IPS-18c (cell line): ENCODE measurements at regions not wholly inside any gene's neighbourhood (a gene's known extent, or its start where the extent isn't known, plus 50 kb on each side); places are given as distances from the start of the nearest gene placed in this dataset.
"Not testable (repeated sequence)": the region's sequence is repeated elsewhere in the genome, so short reads cannot be mapped to it uniquely, and the experiment has no call there.

Experiments
- H3K4me3 ChIP-seq: 2 replicates; pipeline ENCODE4 v1.7.0; 2013; ENCODE audit warnings: low read depth, mild to moderate bottlenecking, low read length, moderate library complexity; ENCODE audit not compliant: insufficient read depth
- H3K9me3 ChIP-seq: one replicate; pipeline ENCODE4 v1.6.1; 2013; ENCODE audit warnings: mild to moderate bottlenecking, low read length, moderate library complexity; ENCODE audit not compliant: control insufficient read depth, insufficient read depth

GRCh38 chr10:117751259-117751658 lies 208.7 kb downstream of the EMX2 start:
- Histone ChIP-seq H3K4me3 (no peak overlapping the region), H3K9me3 (no peaks in the 10 kb centered on the region)

- Histone ChIP-seq H3K9me3 (no peaks in the 10 kb centered on the region), H3K4me3 (no peak overlapping the region)
Measured at GRCh38 chr10:117752103-117752502, 209.6 kb downstream of the EMX2 start.

- no peaks in the 10 kb centered on the region for H3K9me3 ChIP-seq
- H3K4me3 ChIP-seq = no peak overlapping the region
Measured at GRCh38 chr10:117754770-117755658, 212.5 kb downstream of the EMX2 start.

- Histone ChIP-seq H3K9me3 (no peaks in the 10 kb centered on the region), H3K4me3 (no peak overlapping the region)
Measured at GRCh38 chr10:117755659-117756014, 213.1 kb downstream of the EMX2 start.

GRCh38 chr10:117757086-117757720 lies 214.7 kb downstream of the EMX2 start:
- Histone ChIP-seq H3K9me3 (no peaks in the 10 kb centered on the region), H3K4me3 (no peak overlapping the region)

- no peak overlapping the region for H3K4me3 ChIP-seq
- H3K9me3 ChIP-seq = no peaks in the 10 kb centered on the region
Measured at GRCh38 chr10:117759266-117759665, 216.7 kb downstream of the EMX2 start.

GRCh38 chr10:117761695-117762094 lies 219.1 kb downstream of the EMX2 start:
- Histone ChIP-seq H3K4me3 (no peak overlapping the region), H3K9me3 (no peaks in the 10 kb centered on the region)

- H3K4me3 ChIP-seq = no peak overlapping the region
- no peaks in the 10 kb centered on the region for H3K9me3 ChIP-seq
Measured at GRCh38 chr10:117762126-117762818, 219.7 kb downstream of the EMX2 start.

- Histone ChIP-seq H3K4me3 (no peak overlapping the region), H3K9me3 (no peaks in the 10 kb centered on the region)
Measured at GRCh38 chr10:117762819-117763172, 220.2 kb downstream of the EMX2 start.

- H3K9me3 ChIP-seq = no peaks in the 10 kb centered on the region
- H3K4me3 ChIP-seq = no peak overlapping the region
Measured at GRCh38 chr10:117763528-117763927, 221.0 kb downstream of the EMX2 start.

GRCh38 chr10:117768333-117769042 lies 225.9 kb downstream of the EMX2 start:
- Histone ChIP-seq H3K9me3 (no peaks in the 10 kb centered on the region), H3K4me3 (no peak overlapping the region)

- Histone ChIP-seq H3K4me3 (no peak overlapping the region), H3K9me3 (no peaks in the 10 kb centered on the region)
Measured at GRCh38 chr10:117775526-117775925, 233.0 kb downstream of the EMX2 start.

- not testable (repeated sequence) for H3K9me3 ChIP-seq, H3K4me3 ChIP-seq
Measured at GRCh38 chr10:117777222-117777621, 234.7 kb downstream of the EMX2 start.

GRCh38 chr10:117778241-117778640 lies 235.7 kb downstream of the EMX2 start:
- no peak overlapping the region for H3K4me3 ChIP-seq
- no peaks in the 10 kb centered on the region for H3K9me3 ChIP-seq

GRCh38 chr10:117780411-117780810 lies 237.9 kb downstream of the EMX2 start:
- Histone ChIP-seq H3K9me3 (no peaks in the 10 kb centered on the region), H3K4me3 (no peak overlapping the region)

- H3K4me3 ChIP-seq = no peak overlapping the region
- H3K9me3 ChIP-seq = no peaks in the 10 kb centered on the region
Measured at GRCh38 chr10:117781216-117781831, 238.8 kb downstream of the EMX2 start.

GRCh38 chr10:117782276-117782675 lies 239.7 kb downstream of the EMX2 start:
- Histone ChIP-seq H3K9me3 (no peaks in the 10 kb centered on the region), H3K4me3 (no peak overlapping the region)
